Endothelial cell of umbilical vein (primary cell): ENCODE measurements at regions not wholly inside any gene's neighbourhood (a gene's known extent, or its start where the extent isn't known, plus 50 kb on each side); places are given as distances from the start of the nearest gene placed in this dataset.

Source experiments
- BruUV-seq: library from RNA; stranded (reverse); fragments of 400-500 nt; replicated peaks from 2 replicates; lab custom pipeline; 2021; lab: Mats Ljungman, UMichigan
- CTCF ChIA-PET: fragments of 300-600, 350-600 bp; sonication (Branson Sonifier 250); formaldehyde crosslinking; loops from one replicate; lab custom pipeline; 2021; ENCODE audit warnings: antibody characterized with exemption, inconsistent platforms; lab: Charles Lee
- POLR2A ChIA-PET: fragments of 300-600, 350-600 bp; sonication (Branson Sonifier 250); formaldehyde crosslinking; loops from one replicate; lab custom pipeline; 2021; ENCODE audit warnings: antibody characterized with exemption, inconsistent platforms; lab: Charles Lee
- DNase-seq: peaks from one replicate; pipeline ENCODE4 v3.0.0-alpha.2; 2011; ENCODE audit warnings: low read depth, low spot score
- FAIRE-seq: peaks from 2 replicates; lab custom pipeline; 2011; peaks lifted over from hg19 to GRCh38; lab: Jason Lieb, UNC
- H2AFZ ChIP-seq: 2 replicates; pipeline ENCODE4 v1.6.0; 2012; ENCODE audit warnings: low read depth, low read length, control low read depth, inconsistent platforms
- H3K27ac ChIP-seq: 2 replicates; pipeline ENCODE4 v1.5.1; 2011; ENCODE audit warnings: low read depth, mild to moderate bottlenecking, control low read depth, low read length, moderate library complexity; ENCODE audit not compliant: insufficient read depth
- H3K27me3 ChIP-seq, 2 experiments: 2 replicates each; pipeline versions ENCODE4 v1.6.0 to v1.6.1; 2011; ENCODE audit warnings: low read length in 2 of 2, mixed read lengths in 1 of 2; ENCODE audit not compliant: control insufficient read depth in 2 of 2, insufficient read depth in 2 of 2
- H3K36me3 ChIP-seq, 2 experiments: 2 replicates in 1 of 2; 3 replicates in 1 of 2; pipeline ENCODE4 v1.5.1; 2011; ENCODE audit warnings: low read length in 2 of 2, mild to moderate bottlenecking in 1 of 2, moderate library complexity in 1 of 2; ENCODE audit not compliant: control insufficient read depth in 2 of 2, insufficient read depth in 2 of 2; ENCODE audit errors: extremely low read depth in 1 of 2
- H3K4me1 ChIP-seq: 3 replicates; pipeline ENCODE4 v1.5.1; 2011; ENCODE audit warnings: mild to moderate bottlenecking, low read length; ENCODE audit not compliant: control insufficient read depth, insufficient read depth; ENCODE audit errors: extremely low read depth
- H3K4me2 ChIP-seq: 2 replicates; pipeline ENCODE4 v1.6.1; 2011; ENCODE audit warnings: low read length, control low read depth, mixed read lengths; ENCODE audit not compliant: insufficient read depth
- H3K4me3 ChIP-seq, 3 experiments: fragments of 200-600 bp in 1 of 3; sonication (generic), shearing (Covaris generic) in 1 of 3; replicated peaks in 1 of 3; 2 replicates each; pipeline ENCODE4 v1.5.1; 2011 to 2016; ENCODE audit warnings: control low read depth in 3 of 3, low read length in 3 of 3, mild to moderate bottlenecking in 2 of 3, inconsistent platforms in 1 of 3, low read depth in 1 of 3, moderate library complexity in 1 of 3; ENCODE audit not compliant: insufficient read depth in 1 of 3
- H3K79me2 ChIP-seq: 2 replicates; pipeline ENCODE4 v1.6.0; 2012; ENCODE audit warnings: low read length, inconsistent platforms; ENCODE audit not compliant: control insufficient read depth, insufficient read depth
- H3K9ac ChIP-seq: replicated peaks from 2 replicates; pipeline ENCODE3; 2011; ENCODE audit warnings: low read length, control low read depth; ENCODE audit not compliant: insufficient read depth; ENCODE audit errors: extremely low read depth
- H3K9me1 ChIP-seq: replicated peaks from 3 replicates; pipeline ENCODE4 v1.6.0; 2011; ENCODE audit warnings: mild to moderate bottlenecking, low read length; ENCODE audit not compliant: control insufficient read depth, insufficient read depth; ENCODE audit errors: extremely low read depth
- H3K9me3 ChIP-seq: replicated peaks from 2 replicates; pipeline ENCODE4 v1.5.1; 2012; ENCODE audit warnings: low read length, inconsistent platforms; ENCODE audit not compliant: control insufficient read depth, insufficient read depth
- H4K20me1 ChIP-seq: replicated peaks from 2 replicates; pipeline ENCODE3; 2011; ENCODE audit warnings: mild to moderate bottlenecking, low read length; ENCODE audit not compliant: control insufficient read depth, insufficient read depth; ENCODE audit errors: extremely low read depth
- CTCF ChIP-seq, 2 donors: IDR thresholded peaks; 1 replicate in 1 of 2; 2 replicates in 1 of 2; pipeline ENCODE4 v1.5.1; 2011; ENCODE audit warnings: low read length in 2 of 2, mild to moderate bottlenecking in 2 of 2, moderate library complexity in 2 of 2, control low read depth in 1 of 2, inconsistent platforms in 1 of 2, low read depth in 1 of 2; ENCODE audit not compliant: insufficient read depth in 1 of 2; ENCODE audit errors: extremely low read depth in 1 of 2
- EZH2 ChIP-seq: IDR thresholded peaks from 2 replicates; pipeline ENCODE4 v1.6.1; 2012; ENCODE audit warnings: borderline replicate concordance, low read depth, mild to moderate bottlenecking, moderate library complexity, low read length, inconsistent platforms; ENCODE audit not compliant: severe bottlenecking
- FOS ChIP-seq: IDR thresholded peaks from 2 replicates; pipeline ENCODE4 v1.6.1; 2011; ENCODE audit warnings: mild to moderate bottlenecking, low read length, moderate library complexity, borderline replicate concordance; ENCODE audit not compliant: insufficient read depth
- GATA2 ChIP-seq: IDR thresholded peaks from 2 replicates; pipeline ENCODE4 v1.7.0; 2011; ENCODE audit warnings: low read depth, mild to moderate bottlenecking, moderate library complexity, mixed read lengths, low read length; ENCODE audit not compliant: insufficient read length, insufficient read depth
- JUN ChIP-seq: IDR thresholded peaks from 2 replicates; pipeline ENCODE4 v1.6.1; 2011; ENCODE audit warnings: borderline replicate concordance, low read depth; ENCODE audit not compliant: insufficient read length, insufficient read depth
- MAX ChIP-seq: IDR thresholded peaks from 2 replicates; pipeline ENCODE4 v1.6.1; 2011; ENCODE audit not compliant: insufficient read depth, insufficient read length
- MYC ChIP-seq: IDR thresholded peaks from one replicate; pipeline ENCODE4 v1.6.1; 2011; ENCODE audit warnings: mild to moderate bottlenecking, low read depth, low read length
- POLR2A ChIP-seq: IDR thresholded peaks from 2 replicates; pipeline ENCODE4 v1.6.1; 2012; ENCODE audit warnings: low read depth, mild to moderate bottlenecking, control low read depth, low read length
- POLR2AphosphoS5 ChIP-seq: IDR thresholded peaks from 2 replicates; pipeline ENCODE4 v1.6.1; 2012; ENCODE audit warnings: low read depth, mild to moderate bottlenecking, control low read depth, low read length, moderate library complexity; ENCODE audit not compliant: insufficient read depth
- dilution Hi-C: fragments of 300-500 bp; cut with MboI; formaldehyde crosslinking; loops from one replicate; pipeline ENCODE4 v1.15.0; 2019; ENCODE audit warnings: low sequenced_read_pairs; ENCODE audit not compliant: extremely low pct_ligation_motif_present
- intact Hi-C: fragments of 100-400 bp; cut with micrococcal nuclease; formaldehyde crosslinking; loops from one replicate; pipeline ENCODE4 v1.10.0; 2022

- TF ChIP-seq CTCF (IDR thresholded peaks at IDR 0.05; ENCODE audit: extremely low read depth in 1 of 2, insufficient read depth in 1 of 2, low read depth in 1 of 2, low read length in 2 of 2) (no peak), FOS (no peak), POLR2A (no peak), JUN (no peak), MAX (no peak), EZH2 (no peak), POLR2AphosphoS5 (no peak), GATA2 (no peak), MYC (no peak)
- Histone ChIP-seq H3K9ac (no peak overlapping the region), H3K9me1 (no peaks in the 10 kb centered on the region), H3K36me3 (no peaks in the 10 kb centered on the region), H3K9me3 (no peaks in the 10 kb centered on the region), H3K27me3 (no peaks in the 10 kb centered on the region), H3K79me2 (no peaks in the 10 kb centered on the region), H3K27ac (no peak overlapping the region), H4K20me1 (no peaks in the 10 kb centered on the region), H3K4me1 (no peaks in the 10 kb centered on the region), H3K4me3 (no peak overlapping the region), H3K4me2 (no peak overlapping the region), H2AFZ (no peak overlapping the region)
- FAIRE-seq (no peak), DNase-seq (no peak)
- ChIA-PET CTCF (no interaction called here), POLR2A (no interaction called here)
- BruUV-seq: no TSS peak
- dilution Hi-C loops: no loop called here
- intact Hi-C loops: no loop called here
These were observed 66.9 kb upstream of the CNOT2 start for GRCh38 chr12:70176290-70176689.
